Tibial nerve (tissue), 3 donors: ENCODE measurements at regions not wholly inside any gene's neighbourhood (a gene's known extent, or its start where the extent isn't known, plus 50 kb on each side); places are given as distances from the start of the nearest gene placed in this dataset.
"Not testable (repeated sequence)": the region's sequence is repeated elsewhere in the genome, so short reads cannot be mapped to it uniquely, and the experiment has no call there.

ENCODE experiments used
- CTCF ChIP-seq, 5 experiments: fragments of 200-600 bp in 3 of 5; fragments of 450-650 bp in 2 of 5; sonication (generic) in 3 of 5; IDR thresholded peaks; one replicate each; pipeline ENCODE4 v1.5.1; 2016 to 2019; ENCODE audit warnings: antibody characterized with exemption in 5 of 5, mild to moderate bottlenecking in 3 of 5, moderate library complexity in 2 of 5
- POLR2A ChIP-seq, 2 donors: fragments of 450-650 bp; IDR thresholded peaks; one replicate each; pipeline ENCODE4 v1.6.1; 2017; ENCODE audit warnings: antibody characterized with exemption in 2 of 2, mild to moderate bottlenecking in 2 of 2, moderate library complexity in 2 of 2

- TF ChIP-seq POLR2A, CTCF (IDR thresholded peaks at IDR 0.05): not testable (repeated sequence)
Observed at GRCh38 chr1:244309191-244309590, 142.5 kb downstream of the ADSS2 start.
